Peyer's patch (tissue), 4 donors: ENCODE measurements at regions not wholly inside any gene's neighbourhood (a gene's known extent, or its start where the extent isn't known, plus 50 kb on each side); places are given as distances from the start of the nearest gene placed in this dataset.

Experiments used
- DNase-seq, 3 donors: peaks; one replicate each; pipeline ENCODE4 v3.0.0-alpha.2; 2017 to 2019
- H3K27ac ChIP-seq, 4 donors: fragments of 200-600 bp; sonication (generic); one replicate each; pipeline ENCODE4 v1.5.1; 2016 to 2019
- H3K27me3 ChIP-seq, 2 donors: fragments of 200-600 bp; sonication (generic); one replicate each; pipeline ENCODE4 v1.5.1; 2019
- H3K36me3 ChIP-seq, 3 donors: fragments of 200-600 bp; sonication (generic); one replicate each; pipeline ENCODE4 v1.5.1; 2016 to 2019
- H3K4me1 ChIP-seq, 4 donors: fragments of 200-600 bp; sonication (generic); one replicate each; pipeline ENCODE4 v1.5.1; 2016 to 2019
- H3K4me3 ChIP-seq, 4 donors: fragments of 200-600 bp; sonication (generic); 1 replicate in 3 of 4; 2 replicates in 1 of 4; pipeline ENCODE4 v1.5.1; 2016 to 2019; ENCODE audit warnings: mild to moderate bottlenecking in 1 of 4
- H3K9me3 ChIP-seq, 4 donors: fragments of 200-600 bp; sonication (generic); one replicate each; pipeline ENCODE4 v1.5.1; 2016 to 2019; ENCODE audit warnings: mild to moderate bottlenecking in 1 of 4
- CTCF ChIP-seq, 6 experiments: fragments of 450-650 bp in 4 of 6; fragments of 200-600 bp in 2 of 6; sonication (generic) in 1 of 6; IDR thresholded peaks; one replicate each; pipeline ENCODE4 v1.5.1; 2017 to 2019; ENCODE audit warnings: antibody characterized with exemption in 6 of 6, mild to moderate bottlenecking in 3 of 6, moderate library complexity in 1 of 6
- POLR2A ChIP-seq, 2 donors: fragments of 450-650 bp; IDR thresholded peaks; one replicate each; pipeline ENCODE4 v1.5.1; 2017; ENCODE audit warnings: antibody characterized with exemption in 2 of 2, mild to moderate bottlenecking in 2 of 2, moderate library complexity in 2 of 2

GRCh38 chr5:52334367-52334766, 453.3 kb upstream of the ITGA1 start:
- H3K4me3 ChIP-seq: no peak overlapping the region
- no peak overlapping the region for H3K27ac ChIP-seq
- no peak for TF ChIP-seq CTCF (IDR thresholded peaks at IDR 0.05)
- no peak for TF ChIP-seq POLR2A (IDR thresholded peaks at IDR 0.05)
- DNase-seq: no peak
- no peaks in the 10 kb centered on the region for H3K27me3 ChIP-seq
- no peaks in the 10 kb centered on the region for H3K36me3 ChIP-seq
- no peaks in the 10 kb centered on the region for H3K9me3 ChIP-seq
- H3K4me1 ChIP-seq: no peaks in the 10 kb centered on the region

- Histone ChIP-seq H3K4me1 (no peaks in the 10 kb centered on the region), H3K27me3 (no peaks in the 10 kb centered on the region), H3K27ac (no peak overlapping the region), H3K9me3 (no peaks in the 10 kb centered on the region), H3K4me3 (no peak overlapping the region), H3K36me3 (no peaks in the 10 kb centered on the region)
- no peak for DNase-seq
- TF ChIP-seq CTCF (IDR thresholded peaks at IDR 0.05) (no peak), POLR2A (IDR thresholded peaks at IDR 0.05) (no peak)
Measured at GRCh38 chr5:52339285-52339684, 448.4 kb upstream of the ITGA1 start.

- TF ChIP-seq CTCF (IDR thresholded peaks at IDR 0.05) (no peak), POLR2A (IDR thresholded peaks at IDR 0.05) (no peak)
- DNase-seq: no peak
- no peaks in the 10 kb centered on the region for H3K9me3 ChIP-seq
Measured at GRCh38 chr5:52342361-52342760, 445.4 kb upstream of the ITGA1 start.

GRCh38 chr5:52356311-52356918, 431.3 kb upstream of the ITGA1 start:
- no peak overlapping the region for H3K27ac ChIP-seq
- H3K27me3 ChIP-seq: no peaks in the 10 kb centered on the region
- H3K4me3 ChIP-seq: no peak overlapping the region
- H3K36me3 ChIP-seq: no peaks in the 10 kb centered on the region
- no peaks in the 10 kb centered on the region for H3K9me3 ChIP-seq
- no peak for DNase-seq
- TF ChIP-seq POLR2A (IDR thresholded peaks at IDR 0.05): no peak
- peak in 4 of 6 experiments; percentile 36 to 42 (median 40) for TF ChIP-seq CTCF (IDR thresholded peaks at IDR 0.05)
- H3K4me1 ChIP-seq: no peaks in the 10 kb centered on the region

More at GRCh38 chr5:52342361-52342760, 445.4 kb upstream of the ITGA1 start:
- no peaks in the 10 kb centered on the region for H3K4me1 ChIP-seq
- no peak overlapping the region for H3K4me3 ChIP-seq
- H3K27ac ChIP-seq: no peak overlapping the region
- no peaks in the 10 kb centered on the region for H3K27me3 ChIP-seq
- no peaks in the 10 kb centered on the region for H3K36me3 ChIP-seq

GRCh38 chr5:52359261-52359660, 428.5 kb upstream of the ITGA1 start:
- H3K36me3 ChIP-seq: no peaks in the 10 kb centered on the region
- no peak for DNase-seq
- no peak overlapping the region for H3K4me3 ChIP-seq
- no peaks in the 10 kb centered on the region for H3K9me3 ChIP-seq
- TF ChIP-seq CTCF (IDR thresholded peaks at IDR 0.05) (no peak), POLR2A (IDR thresholded peaks at IDR 0.05) (no peak)
- no peak overlapping the region for H3K27ac ChIP-seq
- H3K27me3 ChIP-seq: no peaks in the 10 kb centered on the region
- no peaks in the 10 kb centered on the region for H3K4me1 ChIP-seq

GRCh38 chr5:52360985-52361384, 426.7 kb upstream of the ITGA1 start:
- Histone ChIP-seq H3K27me3 (no peaks in the 10 kb centered on the region), H3K4me1 (no peaks in the 10 kb centered on the region), H3K27ac (no peak overlapping the region), H3K36me3 (no peaks in the 10 kb centered on the region), H3K4me3 (no peak overlapping the region), H3K9me3 (no peaks in the 10 kb centered on the region)
- TF ChIP-seq CTCF (IDR thresholded peaks at IDR 0.05) (no peak), POLR2A (IDR thresholded peaks at IDR 0.05) (no peak)
- DNase-seq: no peak
